VCaP (cell line): ENCODE measurements at regions not wholly inside any gene's neighbourhood (a gene's known extent, or its start where the extent isn't known, plus 50 kb on each side); places are given as distances from the start of the nearest gene placed in this dataset.
"Not testable (repeated sequence)": the region's sequence is repeated elsewhere in the genome, so short reads cannot be mapped to it uniquely, and the experiment has no call there.

Source experiments
- H3K27ac ChIP-seq: fragments of 450-650 bp; 2 replicates; pipeline ENCODE4 v1.5.1; 2017
- CTCF ChIP-seq: fragments of 450-650 bp; conservative IDR thresholded peaks from 2 replicates; pipeline ENCODE4 v1.5.1; 2017; ENCODE audit warnings: mild to moderate bottlenecking, moderate library complexity

GRCh38 chr3:88742674-88743507 lies 364.5 kb upstream of the EPHA3 start:
- no peak for TF ChIP-seq CTCF
- H3K27ac ChIP-seq = no peak overlapping the region

- no peak for TF ChIP-seq CTCF
- no peak overlapping the region for H3K27ac ChIP-seq
Measured at GRCh38 chr3:88744896-88745295, 362.5 kb upstream of the EPHA3 start.

- not testable (repeated sequence) for H3K27ac ChIP-seq
Measured at GRCh38 chr3:88747145-88747544, 360.3 kb upstream of the EPHA3 start.

- TF ChIP-seq CTCF = no peak
- no peak overlapping the region for H3K27ac ChIP-seq
Measured at GRCh38 chr3:88758676-88759075, 348.7 kb upstream of the EPHA3 start.

GRCh38 chr3:88767746-88768145 lies 339.7 kb upstream of the EPHA3 start:
- TF ChIP-seq CTCF = no peak
- no peak overlapping the region for H3K27ac ChIP-seq

- TF ChIP-seq CTCF = no peak
Measured at GRCh38 chr3:88773766-88774165, 333.7 kb upstream of the EPHA3 start.

GRCh38 chr3:88775026-88775690 lies 332.3 kb upstream of the EPHA3 start:
- H3K27ac ChIP-seq = no peak overlapping the region
- TF ChIP-seq CTCF = no peak

More at GRCh38 chr3:88773766-88774165, 333.7 kb upstream of the EPHA3 start:
- H3K27ac ChIP-seq = no peak overlapping the region

GRCh38 chr3:88779482-88779881 lies 327.9 kb upstream of the EPHA3 start:
- H3K27ac ChIP-seq = no peak overlapping the region

More at GRCh38 chr3:88779482-88779881, 327.9 kb upstream of the EPHA3 start:
- no peak for TF ChIP-seq CTCF
